Erythroblast (primary cell): ENCODE measurements at regions not wholly inside any gene's neighbourhood (a gene's known extent, or its start where the extent isn't known, plus 50 kb on each side); places are given as distances from the start of the nearest gene placed in this dataset.

Source experiments
- DNase-seq, 2 experiments: peaks; one replicate each; lab custom pipeline; 2025; lab: John Stamatoyannopoulos, UW
- GATA1 ChIP-seq: IDR thresholded peaks from 2 replicates; pipeline ENCODE4 v1.6.1; 2011; ENCODE audit warnings: low read depth, mild to moderate bottlenecking, control low read depth, low read length, moderate library complexity
- POLR2A ChIP-seq: IDR thresholded peaks from 2 replicates; pipeline ENCODE4 v1.6.1; 2011; ENCODE audit warnings: mild to moderate bottlenecking, low read length

GRCh38 chr18:43563780-43564179 is 286.5 kb upstream of the SYT4 start:
- TF ChIP-seq GATA1 (no peak), POLR2A (no peak)
- peak; percentile 18 to 28 for DNase-seq

GRCh38 chr18:43570593-43570992 is 293.3 kb upstream of the SYT4 start:
- no peak for TF ChIP-seq POLR2A
- TF ChIP-seq GATA1: no peak
- no peak for DNase-seq

- TF ChIP-seq GATA1: no peak
- TF ChIP-seq POLR2A: no peak
- DNase-seq: peak; percentile 40 to 68
These were observed 293.9 kb upstream of the SYT4 start for GRCh38 chr18:43571078-43571689.

- DNase-seq: no peak
- TF ChIP-seq POLR2A: no peak
- no peak for TF ChIP-seq GATA1
These were observed 294.9 kb upstream of the SYT4 start for GRCh38 chr18:43572163-43572562.

- no peak for DNase-seq
- TF ChIP-seq POLR2A (no peak), GATA1 (no peak)
These were observed 297.7 kb upstream of the SYT4 start for GRCh38 chr18:43574974-43575373.

GRCh38 chr18:43578211-43578610 is 300.9 kb upstream of the SYT4 start:
- no peak for DNase-seq
- TF ChIP-seq GATA1: no peak
- TF ChIP-seq POLR2A: no peak

GRCh38 chr18:43578706-43579105 is 301.4 kb upstream of the SYT4 start:
- TF ChIP-seq POLR2A (no peak), GATA1 (no peak)
- no peak for DNase-seq

- no peak for DNase-seq
- TF ChIP-seq POLR2A (no peak), GATA1 (no peak)
These were observed 304.7 kb upstream of the SYT4 start for GRCh38 chr18:43581936-43582519.

GRCh38 chr18:43587538-43588153 is 310.4 kb upstream of the SYT4 start:
- peak; percentile 17 to 43 for DNase-seq

GRCh38 chr18:43588838-43589237 is 311.5 kb upstream of the SYT4 start:
- no peak for DNase-seq
- no peak for TF ChIP-seq POLR2A
- no peak for TF ChIP-seq GATA1

More at GRCh38 chr18:43587538-43588153, 310.4 kb upstream of the SYT4 start:
- TF ChIP-seq POLR2A: no peak
- TF ChIP-seq GATA1: no peak

GRCh38 chr18:43589611-43590151 is 312.4 kb upstream of the SYT4 start:
- TF ChIP-seq POLR2A (no peak), GATA1 (no peak)
- DNase-seq: no peak

GRCh38 chr18:43590182-43590903 is 313.1 kb upstream of the SYT4 start:
- peak in 1 of 2 experiments; percentile 13 for DNase-seq
- TF ChIP-seq GATA1 (no peak), POLR2A (no peak)

- TF ChIP-seq POLR2A (no peak), GATA1 (no peak)
- DNase-seq: no peak
These were observed 315.0 kb upstream of the SYT4 start for GRCh38 chr18:43592269-43592668.
